Tibial artery (tissue), 4 donors: ENCODE measurements at regions not wholly inside any gene's neighbourhood (a gene's known extent, or its start where the extent isn't known, plus 50 kb on each side); places are given as distances from the start of the nearest gene placed in this dataset.

Source experiments
- DNase-seq, 2 donors: peaks; one replicate each; pipeline ENCODE4 v3.0.0-alpha.2; 2019
- H3K27ac ChIP-seq, 2 donors: fragments of 200-600 bp; sonication (generic) in 1 of 2; 1 replicate in 1 of 2; 2 replicates in 1 of 2; pipeline ENCODE4 v1.5.1; 2018 to 2019; ENCODE audit warnings: mild to moderate bottlenecking in 1 of 2
- H3K27me3 ChIP-seq, 2 donors: fragments of 200-600 bp; sonication (generic) in 1 of 2; one replicate each; pipeline versions ENCODE4 v1.5.1 to v1.6.0; 2016 to 2019
- H3K36me3 ChIP-seq, 3 donors: fragments of 200-600 bp; sonication (generic) in 2 of 3; one replicate each; pipeline ENCODE4 v1.5.1; 2016 to 2019; ENCODE audit warnings: mild to moderate bottlenecking in 2 of 3
- H3K4me1 ChIP-seq, 4 donors: fragments of 200-600 bp; sonication (generic) in 2 of 4; 1 replicate in 3 of 4; 2 replicates in 1 of 4; pipeline ENCODE4 v1.5.1; 2016 to 2019
- H3K4me3 ChIP-seq, 2 donors: fragments of 200-600 bp; sonication (generic) in 1 of 2; 1 replicate in 1 of 2; 2 replicates in 1 of 2; pipeline ENCODE4 v1.5.1; 2018 to 2019; ENCODE audit warnings: mild to moderate bottlenecking in 2 of 2
- H3K9me3 ChIP-seq, 3 donors: fragments of 200-600 bp; sonication (generic) in 1 of 3; one replicate each; pipeline ENCODE4 v1.5.1; 2016 to 2019
- CTCF ChIP-seq, 2 experiments: fragments of 200-600 bp in 1 of 2; fragments of 450-650 bp in 1 of 2; IDR thresholded peaks; one replicate each; pipeline ENCODE4 v1.5.1; 2017 to 2019; ENCODE audit warnings: antibody characterized with exemption in 2 of 2, mild to moderate bottlenecking in 1 of 2, moderate library complexity in 1 of 2
- intact Hi-C: fragments of 100-400 bp; cut with DNase I; formaldehyde crosslinking; loops from one replicate; pipeline ENCODE4 v1.15.0; 2023; ENCODE audit warnings: low total_unique reads

GRCh38 chr9:90086101-90086511 lies 481.3 kb downstream of the GADD45G start:
- Histone ChIP-seq H3K27me3 (peaks cover 0 to 8% of the 10 kb centered on the region in 2 donors), H3K27ac (no peak overlapping the region), H3K9me3 (no peaks in the 10 kb centered on the region), H3K36me3 (no peaks in the 10 kb centered on the region), H3K4me1 (no peaks in the 10 kb centered on the region), H3K4me3 (no peak overlapping the region)
- peak in 1 of 2 donors; percentile 43 for DNase-seq
- intact Hi-C loops: no loop called here
- no peak for TF ChIP-seq CTCF (IDR thresholded peaks at IDR 0.05)

DNA sequence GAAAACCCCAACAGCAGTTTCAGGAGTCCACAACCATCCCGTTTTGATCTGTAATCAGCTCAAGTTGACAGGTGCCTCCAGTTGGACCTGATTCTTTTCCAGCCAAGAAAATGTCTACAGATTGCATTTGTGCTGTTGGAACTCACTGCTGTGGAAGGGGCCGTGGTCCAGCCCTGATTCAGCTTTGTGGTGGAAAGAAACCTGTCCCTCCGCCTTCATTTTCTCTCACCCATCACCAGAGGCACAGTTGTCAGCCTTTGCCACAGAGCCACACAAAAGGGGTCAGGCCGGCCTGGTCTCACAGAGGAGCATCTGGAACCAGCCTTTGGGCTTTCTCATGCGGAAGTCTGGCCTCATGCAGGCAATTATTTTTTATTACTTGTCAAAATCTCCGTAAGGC lies 483.6 kb downstream of the GADD45G start:
- no peak for TF ChIP-seq CTCF (IDR thresholded peaks at IDR 0.05)
- Histone ChIP-seq H3K27me3 (no peaks in the 10 kb centered on the region), H3K4me1 (no peaks in the 10 kb centered on the region), H3K9me3 (no peaks in the 10 kb centered on the region), H3K4me3 (no peak overlapping the region), H3K36me3 (no peaks in the 10 kb centered on the region), H3K27ac (no peak overlapping the region)
- intact Hi-C loops: no loop called here
- no peak for DNase-seq

- no peak for DNase-seq
- TF ChIP-seq CTCF (IDR thresholded peaks at IDR 0.05): no peak
- intact Hi-C loops: no loop called here
Measured at GRCh38 chr9:90088856-90089255, 484.0 kb downstream of the GADD45G start.

GRCh38 chr9:90090997-90091396 lies 486.2 kb downstream of the GADD45G start:
- no peak for DNase-seq
- H3K27me3 ChIP-seq: no peaks in the 10 kb centered on the region
- H3K27ac ChIP-seq: no peak overlapping the region
- intact Hi-C loops: loop anchor here (10.0 kb wide), 1 partner anchor 106 kb away; no protein-coding TSS in a partner anchor
- TF ChIP-seq CTCF (IDR thresholded peaks at IDR 0.05): no peak
- no peaks in the 10 kb centered on the region for H3K36me3 ChIP-seq
- no peak overlapping the region for H3K4me3 ChIP-seq
- no peaks in the 10 kb centered on the region for H3K9me3 ChIP-seq
- no peaks in the 10 kb centered on the region for H3K4me1 ChIP-seq

More at GRCh38 chr9:90088856-90089255, 484.0 kb downstream of the GADD45G start:
- no peak overlapping the region for H3K4me3 ChIP-seq
- no peaks in the 10 kb centered on the region for H3K36me3 ChIP-seq
- H3K9me3 ChIP-seq: no peaks in the 10 kb centered on the region
- H3K27ac ChIP-seq: no peak overlapping the region
- no peaks in the 10 kb centered on the region for H3K4me1 ChIP-seq
- no peaks in the 10 kb centered on the region for H3K27me3 ChIP-seq

GRCh38 chr9:90092508-90092907 lies 487.7 kb downstream of the GADD45G start:
- no peak for DNase-seq
- Histone ChIP-seq H3K36me3 (no peaks in the 10 kb centered on the region), H3K27ac (no peak overlapping the region)

More at GRCh38 chr9:90092508-90092907, 487.7 kb downstream of the GADD45G start:
- H3K4me3 ChIP-seq: no peak overlapping the region
- intact Hi-C loops: loop anchor here (10.0 kb wide), 1 partner anchor 108 kb away; no protein-coding TSS in a partner anchor
- no peak for TF ChIP-seq CTCF (IDR thresholded peaks at IDR 0.05)
- no peaks in the 10 kb centered on the region for H3K27me3 ChIP-seq
- H3K9me3 ChIP-seq: no peaks in the 10 kb centered on the region
- H3K4me1 ChIP-seq: no peaks in the 10 kb centered on the region
